PC-9 (cell line): ENCODE measurements at regions not wholly inside any gene's neighbourhood (a gene's known extent, or its start where the extent isn't known, plus 50 kb on each side); places are given as distances from the start of the nearest gene placed in this dataset.

Experiments used
- BruUV-seq: library from RNA; stranded (reverse); fragments of 400-500 nt; replicated peaks from 2 replicates; lab custom pipeline; 2021; lab: Mats Ljungman, UMichigan
- CTCF ChIA-PET: fragments of 300-600 bp; sonication (Branson Sonifier 250); formaldehyde crosslinking; loops from one replicate; lab custom pipeline; 2022; ENCODE audit warnings: antibody characterized with exemption; lab: Charles Lee
- POLR2A ChIA-PET: fragments of 300-600 bp; sonication (Branson Sonifier 250); formaldehyde crosslinking; loops from one replicate; lab custom pipeline; 2022; ENCODE audit warnings: antibody characterized with exemption; ENCODE audit not compliant: unreplicated experiment; lab: Charles Lee
- DNase-seq, 2 experiments: peaks; one replicate each; pipeline versions ENCODE4 v3.0.0 to v3.0.0-alpha.2; 2015 to 2022; ENCODE audit warnings: mixed read lengths in 1 of 2
- H2AFZ ChIP-seq: fragments of 200-600 bp; sonication (generic); 2 replicates; pipeline ENCODE4 v1.8.1; 2017; ENCODE audit warnings: antibody characterized with exemption
- H3F3A ChIP-seq: fragments of 200-600 bp; sonication (generic); 2 replicates; pipeline ENCODE4 v1.8.1; 2017; ENCODE audit warnings: antibody characterized with exemption, mild to moderate bottlenecking, low read depth; ENCODE audit not compliant: insufficient read depth
- H3K27ac ChIP-seq: fragments of 200-600 bp; sonication (generic); 2 replicates; pipeline ENCODE4 v1.6.1; 2016; ENCODE audit warnings: mixed run types
- H3K27me3 ChIP-seq: fragments of 200-600 bp; sonication (generic); 2 replicates; pipeline ENCODE4 v1.6.1; 2016; ENCODE audit warnings: low read depth, mixed run types; ENCODE audit not compliant: insufficient read depth
- H3K36me3 ChIP-seq: fragments of 200-600 bp; sonication (generic); 2 replicates; pipeline ENCODE4 v1.6.1; 2016; ENCODE audit warnings: low read depth, mixed run types
- H3K4me1 ChIP-seq: fragments of 200-600 bp; sonication (generic); replicated peaks from 2 replicates; pipeline ENCODE4 v1.6.1; 2016; ENCODE audit warnings: mixed run types; ENCODE audit not compliant: insufficient read depth
- H3K4me2 ChIP-seq: fragments of 200-600 bp; sonication (generic); 2 replicates; pipeline ENCODE4 v1.6.1; 2017; ENCODE audit warnings: mixed run types
- H3K4me3 ChIP-seq: fragments of 200-600 bp; sonication (generic); 2 replicates; pipeline ENCODE4 v1.6.1; 2016; ENCODE audit warnings: mixed run types
- H3K79me2 ChIP-seq: fragments of 200-600 bp; sonication (generic); 2 replicates; pipeline ENCODE4 v1.6.1; 2017; ENCODE audit warnings: low read depth, mixed run types
- H3K9me2 ChIP-seq: fragments of 200-600 bp; sonication (generic); 2 replicates; pipeline ENCODE4 v1.8.1; 2017; ENCODE audit warnings: mild to moderate bottlenecking; ENCODE audit not compliant: insufficient read depth
- H3K9me3 ChIP-seq: fragments of 200-600 bp; sonication (generic); 2 replicates; pipeline ENCODE4 v1.8.1; 2016; ENCODE audit warnings: low read depth; ENCODE audit not compliant: insufficient read depth
- H4K20me1 ChIP-seq: fragments of 200-600 bp; sonication (generic); 2 replicates; pipeline ENCODE4 v1.8.1; 2017; ENCODE audit not compliant: insufficient read depth
- CTCF ChIP-seq: fragments of 200-600 bp; sonication (generic); conservative IDR thresholded peaks from 2 replicates; pipeline ENCODE4 v1.6.1; 2017; ENCODE audit warnings: mixed run types, antibody characterized with exemption, mild to moderate bottlenecking, moderate library complexity
- EZH2 ChIP-seq: fragments of 200-600 bp; sonication (generic); IDR thresholded peaks from 2 replicates; pipeline ENCODE4 v1.8.0; 2017; ENCODE audit warnings: antibody characterized with exemption, low read depth
- intact Hi-C: fragments of 100-400 bp; cut with micrococcal nuclease; formaldehyde crosslinking; loops from one replicate; pipeline ENCODE4 v1.10.0; 2022; ENCODE audit not compliant: unreplicated experiment

GRCh38 chr1:218874313-218874712 is 299.4 kb upstream of the LYPLAL1 start:
- TF ChIP-seq CTCF (no peak), EZH2 (no peak)
- peaks cover 12% of the 10 kb centered on the region; the same call in 1 of the 2 replicates for H3K9me3 ChIP-seq
- H3K79me2 ChIP-seq, result no peaks in the 10 kb centered on the region
- no TSS peak for BruUV-seq
- no peak overlapping the region for H2AFZ ChIP-seq
- no peak overlapping the region for H3K4me3 ChIP-seq
- CTCF ChIA-PET, result no interaction called here
- POLR2A ChIA-PET, result interaction anchor here (0.8 kb wide), 1 partner anchor 529 kb away, joined by 9 read pairs; the partner anchor contains the start of gene TGFB2
- H3K36me3 ChIP-seq, result no peaks in the 10 kb centered on the region
- no peaks in the 10 kb centered on the region for H3F3A ChIP-seq
- H3K4me2 ChIP-seq, result no peak overlapping the region
- H4K20me1 ChIP-seq, result no peaks in the 10 kb centered on the region
- no peaks in the 10 kb centered on the region for H3K27me3 ChIP-seq
- peaks cover 14% of the 10 kb centered on the region; the same call in 1 of the 2 replicates for H3K4me1 ChIP-seq
- peak; percentile 11 to 44 for DNase-seq
- no peaks in the 10 kb centered on the region for H3K9me2 ChIP-seq
- H3K27ac ChIP-seq, result no peak overlapping the region
- intact Hi-C loops, result loop anchor here (10.0 kb wide), 1 partner anchor 540 kb away; no protein-coding TSS in a partner anchor

- no peak for TF ChIP-seq CTCF
- no peak for TF ChIP-seq EZH2
- Histone ChIP-seq H3K4me1 (peaks cover 14% of the 10 kb centered on the region; the same call in 1 of the 2 replicates), H3F3A (no peaks in the 10 kb centered on the region), H3K79me2 (no peaks in the 10 kb centered on the region), H3K9me3 (peaks cover 12% of the 10 kb centered on the region; the same call in 1 of the 2 replicates), H2AFZ (no peak overlapping the region), H3K9me2 (no peaks in the 10 kb centered on the region), H3K27me3 (no peaks in the 10 kb centered on the region), H3K27ac (no peak overlapping the region), H3K4me3 (no peak overlapping the region), H4K20me1 (no peaks in the 10 kb centered on the region), H3K4me2 (no peak overlapping the region), H3K36me3 (no peaks in the 10 kb centered on the region)
- no peak for DNase-seq
- ChIA-PET POLR2A (interaction anchor here (0.7 kb wide), 1 partner anchor 498 kb away, joined by 3 read pairs; no protein-coding TSS in a partner anchor), CTCF (no interaction called here)
- intact Hi-C loops, result loop anchor here (5.0 to 10.0 kb wide), 2 partner anchors 168 to 540 kb away; no protein-coding TSS in a partner anchor
- BruUV-seq, result no TSS peak
These were observed 298.8 kb upstream of the LYPLAL1 start for GRCh38 chr1:218874801-218875400.

GRCh38 chr1:218878369-218878768 is 295.3 kb upstream of the LYPLAL1 start:
- TF ChIP-seq CTCF (no peak), EZH2 (no peak)
- H3K27me3 ChIP-seq, result no peaks in the 10 kb centered on the region
- no peak for DNase-seq
- no TSS peak for BruUV-seq
- H3K36me3 ChIP-seq, result no peaks in the 10 kb centered on the region
- no peaks in the 10 kb centered on the region for H3K9me2 ChIP-seq
- intact Hi-C loops, result loop anchor here (5.0 to 10.0 kb wide), 2 partner anchors 171 to 544 kb away; no protein-coding TSS in a partner anchor
- no peaks in the 10 kb centered on the region for H4K20me1 ChIP-seq
- no peak overlapping the region for H3K4me3 ChIP-seq
- no peak overlapping the region for H3K27ac ChIP-seq
- H2AFZ ChIP-seq, result no peak overlapping the region
- no peaks in the 10 kb centered on the region for H3F3A ChIP-seq
- H3K9me3 ChIP-seq, result peaks cover 12% of the 10 kb centered on the region; the same call in 1 of the 2 replicates
- no peaks in the 10 kb centered on the region for H3K79me2 ChIP-seq
- POLR2A ChIA-PET, result no interaction called here
- CTCF ChIA-PET, result no interaction called here
- peaks cover 14% of the 10 kb centered on the region; the same call in 1 of the 2 replicates for H3K4me1 ChIP-seq
- no peak overlapping the region for H3K4me2 ChIP-seq
